Smooth muscle cell (in vitro differentiated cells): ENCODE measurements at regions not wholly inside any gene's neighbourhood (a gene's known extent, or its start where the extent isn't known, plus 50 kb on each side); places are given as distances from the start of the nearest gene placed in this dataset.

Experiments
- DNase-seq: peaks from one replicate; lab custom pipeline; 2025; ENCODE audit not compliant: unreplicated experiment; lab: John Stamatoyannopoulos, UW
- H2AFZ ChIP-seq: fragments of 200-600 bp; sonication (generic); 2 replicates; pipeline ENCODE4 v1.6.0; 2016; ENCODE audit warnings: antibody characterized with exemption, low read depth, mild to moderate bottlenecking
- H3F3A ChIP-seq: fragments of 200-600 bp; sonication (generic); 2 replicates; pipeline ENCODE4 v1.6.0; 2017; ENCODE audit warnings: antibody characterized with exemption, low read depth
- H3K27ac ChIP-seq: fragments of 200-600 bp; sonication (generic); 2 replicates; pipeline ENCODE4 v1.5.1; 2016; ENCODE audit warnings: low read depth, mild to moderate bottlenecking
- H3K27me3 ChIP-seq: fragments of 200-600 bp; sonication (generic); 2 replicates; pipeline ENCODE4 v1.6.1; 2016; ENCODE audit warnings: low read depth, mild to moderate bottlenecking
- H3K36me3 ChIP-seq: fragments of 200-600 bp; sonication (generic); 2 replicates; pipeline ENCODE4 v1.5.1; 2016; ENCODE audit warnings: low read depth
- H3K4me1 ChIP-seq: fragments of 200-600 bp; sonication (generic); 2 replicates; pipeline ENCODE4 v1.5.1; 2016; ENCODE audit warnings: low read depth
- H3K4me2 ChIP-seq: fragments of 200-600 bp; sonication (generic); 2 replicates; pipeline ENCODE4 v1.6.0; 2016; ENCODE audit warnings: mild to moderate bottlenecking
- H3K4me3 ChIP-seq: fragments of 200-600 bp; sonication (generic); 2 replicates; pipeline ENCODE4 v1.5.1; 2016; ENCODE audit warnings: mild to moderate bottlenecking
- H3K79me2 ChIP-seq: fragments of 200-600 bp; sonication (generic); 2 replicates; pipeline ENCODE4 v1.6.0; 2016; ENCODE audit warnings: low read depth, mild to moderate bottlenecking
- H3K9ac ChIP-seq: fragments of 200-600 bp; sonication (generic); 2 replicates; pipeline ENCODE4 v1.6.0; 2016; ENCODE audit warnings: low read depth
- H3K9me3 ChIP-seq: fragments of 200-600 bp; sonication (generic); replicated peaks from 2 replicates; pipeline ENCODE4 v1.5.1; 2016; ENCODE audit warnings: low read depth
- H4K20me1 ChIP-seq: fragments of 200-600 bp; sonication (generic); 2 replicates; pipeline ENCODE4 v1.6.0; 2016; ENCODE audit warnings: low read depth
- CTCF ChIP-seq: fragments of 200-600 bp; sonication (generic); IDR thresholded peaks from 2 replicates; pipeline ENCODE4 v1.5.1; 2017; ENCODE audit warnings: borderline replicate concordance, mild to moderate bottlenecking, antibody characterized with exemption; ENCODE audit not compliant: insufficient read depth, poor library complexity, severe bottlenecking
- WGBS: methylation state at CpG from one replicate; pipeline ENCODE4 v1.1.7; 2016; ENCODE audit warnings: low lambda C conversion rate; 5-methylcytosine and 5-hydroxymethylcytosine counted together

GRCh38 chr1:229161740-229162139 lies 109.2 kb upstream of the RAB4A start:
- no peak overlapping the region for H3K27ac ChIP-seq
- no peaks in the 10 kb centered on the region for H3K79me2 ChIP-seq
- no peak for TF ChIP-seq CTCF
- H3K4me1 ChIP-seq, result no peaks in the 10 kb centered on the region
- no peak overlapping the region for H2AFZ ChIP-seq
- H3F3A ChIP-seq, result no peaks in the 10 kb centered on the region
- no peaks in the 10 kb centered on the region for H3K36me3 ChIP-seq
- no peaks in the 10 kb centered on the region for H4K20me1 ChIP-seq
- no peak overlapping the region for H3K9ac ChIP-seq
- DNase-seq, result no peak
- no peak overlapping the region for H3K4me2 ChIP-seq
- H3K27me3 ChIP-seq, result no peaks in the 10 kb centered on the region
- no peak overlapping the region for H3K4me3 ChIP-seq
- WGBS, result 86% methylated on average over 2 of the region's 2 CpGs
- no peaks in the 10 kb centered on the region for H3K9me3 ChIP-seq

- Histone ChIP-seq H3K27me3 (no peaks in the 10 kb centered on the region), H3F3A (no peaks in the 10 kb centered on the region), H3K4me3 (no peak overlapping the region), H3K4me1 (no peaks in the 10 kb centered on the region), H3K4me2 (no peak overlapping the region), H3K36me3 (no peaks in the 10 kb centered on the region), H2AFZ (no peak overlapping the region), H3K9ac (no peak overlapping the region), H3K79me2 (no peaks in the 10 kb centered on the region), H4K20me1 (no peaks in the 10 kb centered on the region), H3K27ac (no peak overlapping the region), H3K9me3 (no peaks in the 10 kb centered on the region)
- no peak for DNase-seq
- 92% methylated on average over 11 of the region's 11 CpGs for WGBS
- TF ChIP-seq CTCF, result no peak
Observed at GRCh38 chr1:229162825-229163515, 107.9 kb upstream of the RAB4A start.

GRCh38 chr1:229164348-229164747 lies 106.6 kb upstream of the RAB4A start:
- Histone ChIP-seq H3K4me3 (no peak overlapping the region), H3K4me2 (no peak overlapping the region), H3K4me1 (no peaks in the 10 kb centered on the region), H3K79me2 (no peaks in the 10 kb centered on the region), H3K9me3 (no peaks in the 10 kb centered on the region), H3K27ac (no peak overlapping the region), H3K27me3 (no peaks in the 10 kb centered on the region), H4K20me1 (no peaks in the 10 kb centered on the region), H3K36me3 (no peaks in the 10 kb centered on the region), H3K9ac (no peak overlapping the region), H2AFZ (no peak overlapping the region), H3F3A (no peaks in the 10 kb centered on the region)
- no peak for DNase-seq
- WGBS, result 89% methylated on average over 1 of the region's 1 CpG
- TF ChIP-seq CTCF, result no peak
